Brain microvascular endothelial cell (primary cell): ENCODE measurements at regions not wholly inside any gene's neighbourhood (a gene's known extent, or its start where the extent isn't known, plus 50 kb on each side); places are given as distances from the start of the nearest gene placed in this dataset.
"Not testable (repeated sequence)": the region's sequence is repeated elsewhere in the genome, so short reads cannot be mapped to it uniquely, and the experiment has no call there.

ENCODE experiments used
- DNase-seq: peaks from one replicate; pipeline ENCODE4 v3.0.0-alpha.2; 2020
- H3K27ac ChIP-seq: fragments of 250-450 bp; sonication (Bioruptor Pico); 2 replicates; pipeline ENCODE4 v1.5.1; 2020; ENCODE audit warnings: mild to moderate bottlenecking, moderate library complexity
- H3K27me3 ChIP-seq: fragments of 250-450 bp; sonication (Bioruptor Pico); replicated peaks from 2 replicates; pipeline ENCODE4 v1.5.1; 2020; ENCODE audit warnings: mild to moderate bottlenecking
- H3K36me3 ChIP-seq: fragments of 250-450 bp; sonication (Bioruptor Pico); replicated peaks from 2 replicates; pipeline ENCODE4 v1.5.1; 2020; ENCODE audit warnings: mild to moderate bottlenecking
- H3K4me3 ChIP-seq: 2 replicates; pipeline ENCODE4 v1.5.1; 2011; ENCODE audit warnings: low read depth, mild to moderate bottlenecking, control low read depth, low read length, moderate library complexity
- in situ Hi-C: cut with HindIII; loops from 2 replicates; pipeline ENCODE4 v1.10.0; 2017; ENCODE audit warnings: low sequenced_read_pairs, low pct_ligation_motif_present
- TF ChIP-seq, protein P1 (sequence below): IDR thresholded peaks from 2 replicates; pipeline ENCODE4 v1.5.1; 2011; ENCODE audit warnings: low read depth, mild to moderate bottlenecking, moderate library complexity, low read length, control low read depth, inconsistent platforms; ENCODE audit errors: missing control alignments

DNA sequence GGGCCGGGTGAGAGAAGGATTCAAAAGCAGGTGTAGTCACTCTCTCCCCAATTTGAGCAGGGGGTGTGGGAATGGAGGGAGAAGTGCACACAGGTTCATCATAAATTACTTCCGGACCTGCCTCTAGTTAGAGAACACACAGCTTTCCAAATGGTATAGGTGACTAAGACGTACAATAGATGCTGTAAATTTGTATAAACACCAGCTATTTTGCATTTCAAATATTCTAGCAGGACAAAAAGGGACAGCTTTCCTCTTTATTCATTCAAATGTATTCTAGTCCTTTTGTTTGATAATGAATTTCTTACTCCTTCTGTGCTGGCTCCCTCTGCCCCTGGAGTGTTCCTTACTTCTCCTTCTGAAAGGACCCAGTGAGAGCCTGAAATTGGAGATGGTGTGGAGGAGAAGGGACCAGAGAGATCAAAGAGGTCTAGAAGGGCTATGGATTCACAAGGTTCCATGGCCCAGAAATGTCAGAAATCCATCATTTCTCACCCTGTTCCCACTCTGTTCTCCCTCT, 53.2 kb upstream of the SH3BP4 start:
- H3K27me3 ChIP-seq = no peaks in the 10 kb centered on the region
- TF ChIP-seq, protein P1, sequence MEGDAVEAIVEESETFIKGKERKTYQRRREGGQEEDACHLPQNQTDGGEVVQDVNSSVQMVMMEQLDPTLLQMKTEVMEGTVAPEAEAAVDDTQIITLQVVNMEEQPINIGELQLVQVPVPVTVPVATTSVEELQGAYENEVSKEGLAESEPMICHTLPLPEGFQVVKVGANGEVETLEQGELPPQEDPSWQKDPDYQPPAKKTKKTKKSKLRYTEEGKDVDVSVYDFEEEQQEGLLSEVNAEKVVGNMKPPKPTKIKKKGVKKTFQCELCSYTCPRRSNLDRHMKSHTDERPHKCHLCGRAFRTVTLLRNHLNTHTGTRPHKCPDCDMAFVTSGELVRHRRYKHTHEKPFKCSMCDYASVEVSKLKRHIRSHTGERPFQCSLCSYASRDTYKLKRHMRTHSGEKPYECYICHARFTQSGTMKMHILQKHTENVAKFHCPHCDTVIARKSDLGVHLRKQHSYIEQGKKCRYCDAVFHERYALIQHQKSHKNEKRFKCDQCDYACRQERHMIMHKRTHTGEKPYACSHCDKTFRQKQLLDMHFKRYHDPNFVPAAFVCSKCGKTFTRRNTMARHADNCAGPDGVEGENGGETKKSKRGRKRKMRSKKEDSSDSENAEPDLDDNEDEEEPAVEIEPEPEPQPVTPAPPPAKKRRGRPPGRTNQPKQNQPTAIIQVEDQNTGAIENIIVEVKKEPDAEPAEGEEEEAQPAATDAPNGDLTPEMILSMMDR = no peak
- H3K27ac ChIP-seq = no peak overlapping the region
- no peaks in the 10 kb centered on the region for H3K36me3 ChIP-seq
- DNase-seq = no peak
- no peak overlapping the region for H3K4me3 ChIP-seq
- in situ Hi-C loops = no loop called here

DNA sequence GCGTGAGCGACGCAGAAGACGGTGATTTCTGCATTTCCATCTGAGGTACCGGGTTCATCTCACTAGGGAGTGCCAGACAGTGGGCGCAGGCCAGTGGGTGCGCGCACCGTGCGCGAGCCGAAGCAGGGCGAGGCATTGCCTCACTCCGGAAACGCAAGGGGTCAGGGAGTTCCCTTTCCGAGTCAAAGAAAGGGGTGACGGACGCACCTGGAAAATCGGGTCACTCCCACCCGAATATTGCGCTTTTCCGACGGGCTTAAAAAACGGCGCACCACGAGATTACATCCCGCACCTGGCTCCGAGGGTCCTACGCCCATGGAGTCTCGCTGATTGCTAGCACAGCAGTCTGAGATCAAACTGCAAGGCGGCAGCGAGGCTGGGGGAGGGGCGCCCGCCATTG, 63.4 kb upstream of the SH3BP4 start:
- H3K4me3 ChIP-seq, in situ Hi-C loops, H3K27ac ChIP-seq, H3K36me3 ChIP-seq, DNase-seq, H3K27me3 ChIP-seq: not testable (repeated sequence)

DNA sequence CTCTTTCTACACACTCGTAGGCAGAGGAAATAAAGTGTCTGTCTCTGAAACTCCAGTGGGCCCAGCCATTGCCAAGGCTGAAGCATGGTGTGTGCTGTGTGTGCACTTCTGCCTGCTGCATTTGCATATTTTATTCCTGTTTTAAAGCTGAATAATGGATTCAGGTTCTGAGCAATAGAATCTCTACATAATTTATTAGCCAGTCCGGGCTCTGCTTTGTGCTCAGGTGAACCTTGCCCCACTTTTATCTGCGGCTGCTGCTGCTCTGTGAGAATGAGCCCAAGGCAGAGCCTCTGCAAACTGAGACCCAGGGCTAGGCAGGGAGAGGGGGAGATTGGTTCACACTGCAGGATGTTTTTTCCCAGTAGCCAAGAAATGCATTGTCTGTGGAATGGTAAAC, 64.6 kb upstream of the SH3BP4 start:
- no peaks in the 10 kb centered on the region for H3K27me3 ChIP-seq
- no peak overlapping the region for H3K27ac ChIP-seq
- H3K36me3 ChIP-seq = no peaks in the 10 kb centered on the region
- in situ Hi-C loops = no loop called here
- DNase-seq = no peak
- TF ChIP-seq, protein P1 = no peak
- no peak overlapping the region for H3K4me3 ChIP-seq

GRCh38 chr2:234885886-234886285, 65.9 kb upstream of the SH3BP4 start:
- Histone ChIP-seq H3K27ac (no peak overlapping the region), H3K36me3 (no peaks in the 10 kb centered on the region), H3K27me3 (no peaks in the 10 kb centered on the region), H3K4me3 (no peak overlapping the region)
- TF ChIP-seq, protein P1 = no peak
- DNase-seq = no peak
- in situ Hi-C loops = no loop called here

- DNase-seq = no peak
- Histone ChIP-seq H3K4me3 (no peak overlapping the region), H3K27me3 (no peaks in the 10 kb centered on the region), H3K36me3 (no peaks in the 10 kb centered on the region), H3K27ac (no peak overlapping the region)
- in situ Hi-C loops = no loop called here
- TF ChIP-seq, protein P1 = no peak
These were observed 66.7 kb upstream of the SH3BP4 start for GRCh38 chr2:234885118-234885517.

GRCh38 chr2:234884591-234884990, 67.2 kb upstream of the SH3BP4 start:
- H3K4me3 ChIP-seq = no peak overlapping the region
- H3K36me3 ChIP-seq = no peaks in the 10 kb centered on the region
- TF ChIP-seq, protein P1 = no peak
- no peak overlapping the region for H3K27ac ChIP-seq
- in situ Hi-C loops = no loop called here
- no peaks in the 10 kb centered on the region for H3K27me3 ChIP-seq
- no peak for DNase-seq
